NCI-H2107 treated with DMSO at 0.1 percent for 48 hours (cell line): ENCODE measurements at regions not wholly inside any gene's neighbourhood (a gene's known extent, or its start where the extent isn't known, plus 50 kb on each side); places are given as distances from the start of the nearest gene placed in this dataset.

Source experiments
- DNase-seq: peaks from one replicate; lab custom pipeline; 2025; ENCODE audit not compliant: unreplicated experiment; lab: John Stamatoyannopoulos, UW

DNA sequence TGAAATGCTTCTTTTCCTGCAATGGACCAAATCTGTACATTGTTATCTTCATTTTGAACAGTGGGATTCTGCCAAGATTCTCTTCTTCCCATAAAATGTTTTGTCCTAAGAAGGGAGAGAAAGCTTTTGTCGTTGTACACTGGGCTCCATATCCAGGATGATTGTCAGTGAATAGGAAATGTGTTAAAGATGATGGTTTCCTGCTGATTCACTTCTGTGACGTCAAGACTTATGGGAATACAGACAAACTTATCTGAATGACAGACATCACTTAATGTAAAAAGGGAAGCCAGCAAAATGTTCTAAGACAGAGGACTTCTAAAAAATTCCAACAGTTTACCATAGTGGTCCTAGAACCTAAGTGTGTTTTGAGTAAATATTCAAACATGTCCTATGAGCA is 53.7 kb upstream of the HPF1 start:
- DNase-seq: no peak

DNA sequence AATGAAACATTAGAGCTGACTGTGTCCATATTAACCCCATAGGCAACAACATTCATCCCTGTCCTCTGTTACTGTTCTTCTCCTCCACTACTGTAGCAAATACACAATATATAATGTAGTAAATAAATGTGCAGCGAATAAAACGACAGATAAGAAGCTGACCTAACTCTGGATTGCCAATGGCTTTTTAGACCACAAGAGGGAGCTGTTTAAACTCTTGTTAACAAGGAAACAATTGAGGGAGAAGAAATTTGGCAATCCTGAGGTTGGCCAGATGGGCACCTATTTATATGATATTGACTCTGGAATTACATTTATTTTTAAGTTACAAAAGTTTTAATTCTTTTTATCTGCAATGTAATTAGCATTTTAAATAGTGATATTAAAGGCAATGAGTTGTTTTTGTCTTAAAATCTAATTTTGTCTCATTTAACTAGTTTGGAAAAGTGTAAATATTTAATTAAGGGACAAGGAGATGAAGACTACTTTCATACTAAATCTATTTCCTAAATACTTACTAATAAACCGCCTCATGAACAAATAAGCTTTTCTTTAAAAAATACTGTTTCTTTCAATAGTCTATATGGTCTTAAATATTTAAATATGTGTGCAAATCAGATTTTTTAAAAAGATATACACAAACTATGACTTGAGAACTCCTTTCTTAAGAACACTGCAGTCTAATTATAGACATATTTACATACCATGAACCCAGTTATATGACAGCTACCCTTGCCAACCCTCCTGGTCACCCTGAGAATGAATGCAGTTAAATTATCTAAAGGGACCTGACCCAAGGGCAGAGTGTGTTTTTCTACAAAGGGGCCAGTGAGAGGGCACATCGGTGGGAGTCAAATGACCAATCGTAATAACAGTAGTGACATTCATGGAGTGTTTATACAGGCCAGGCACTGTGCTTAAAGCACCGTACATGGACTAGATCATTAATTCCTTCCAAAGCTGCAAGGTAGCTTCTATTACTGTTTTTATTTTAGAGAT is 52.9 kb upstream of the HPF1 start:
- peak; percentile 39 for DNase-seq

DNA sequence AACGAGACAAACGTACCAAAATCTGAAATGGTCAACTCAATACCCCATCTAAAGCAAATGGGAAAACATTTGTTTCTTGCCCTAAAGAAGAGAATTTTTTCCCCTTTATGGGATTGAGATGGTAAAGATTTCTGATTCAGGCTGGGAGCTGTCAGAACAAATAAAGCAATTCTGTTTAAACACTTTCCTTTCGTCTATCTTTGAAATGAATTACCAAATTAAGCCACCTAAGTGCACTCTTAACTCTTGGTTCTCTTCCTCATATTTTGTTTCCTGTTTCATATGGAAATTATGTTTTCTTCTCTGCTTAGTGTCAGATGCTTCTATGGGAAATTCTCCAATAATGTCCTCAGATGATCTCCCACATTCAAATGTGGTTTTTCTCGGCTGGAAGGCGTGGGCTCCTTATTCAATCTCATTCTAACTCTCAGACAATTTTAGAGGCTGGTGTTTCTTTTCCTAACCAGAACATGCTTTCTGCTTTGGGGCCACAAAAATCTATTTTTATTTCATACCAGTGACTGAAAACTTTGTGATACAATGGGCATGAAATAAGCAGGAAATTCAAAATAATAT is 50.3 kb upstream of the HPF1 start:
- no peak for DNase-seq
